ENCODE measurements at regions not wholly inside any gene's neighbourhood (a gene's known extent, or its start where the extent isn't known, plus 50 kb on each side); places are given as distances from the start of the nearest gene placed in this dataset.

DNA sequence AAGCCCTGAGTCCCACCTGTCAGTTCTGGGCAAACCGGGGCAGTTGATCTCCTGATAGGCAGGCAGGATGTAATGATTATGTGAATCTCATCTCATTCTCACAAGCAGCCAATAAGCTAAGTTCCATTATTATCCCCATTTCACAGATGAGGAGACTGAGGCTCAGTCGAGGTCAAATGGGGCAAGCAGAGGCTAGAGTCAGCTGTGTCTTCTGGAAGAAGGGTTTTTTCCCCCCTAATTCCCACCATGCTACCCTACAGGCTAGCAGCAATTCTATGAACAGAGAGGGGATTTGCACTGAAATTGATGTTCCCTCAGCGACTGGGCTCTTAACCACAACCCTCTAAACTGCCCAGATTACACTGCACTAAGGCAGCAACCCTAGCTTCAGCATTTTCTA is 93.8 kb upstream of the MAP1LC3B2 start:
- TF ChIP-seq, protein P1, sequence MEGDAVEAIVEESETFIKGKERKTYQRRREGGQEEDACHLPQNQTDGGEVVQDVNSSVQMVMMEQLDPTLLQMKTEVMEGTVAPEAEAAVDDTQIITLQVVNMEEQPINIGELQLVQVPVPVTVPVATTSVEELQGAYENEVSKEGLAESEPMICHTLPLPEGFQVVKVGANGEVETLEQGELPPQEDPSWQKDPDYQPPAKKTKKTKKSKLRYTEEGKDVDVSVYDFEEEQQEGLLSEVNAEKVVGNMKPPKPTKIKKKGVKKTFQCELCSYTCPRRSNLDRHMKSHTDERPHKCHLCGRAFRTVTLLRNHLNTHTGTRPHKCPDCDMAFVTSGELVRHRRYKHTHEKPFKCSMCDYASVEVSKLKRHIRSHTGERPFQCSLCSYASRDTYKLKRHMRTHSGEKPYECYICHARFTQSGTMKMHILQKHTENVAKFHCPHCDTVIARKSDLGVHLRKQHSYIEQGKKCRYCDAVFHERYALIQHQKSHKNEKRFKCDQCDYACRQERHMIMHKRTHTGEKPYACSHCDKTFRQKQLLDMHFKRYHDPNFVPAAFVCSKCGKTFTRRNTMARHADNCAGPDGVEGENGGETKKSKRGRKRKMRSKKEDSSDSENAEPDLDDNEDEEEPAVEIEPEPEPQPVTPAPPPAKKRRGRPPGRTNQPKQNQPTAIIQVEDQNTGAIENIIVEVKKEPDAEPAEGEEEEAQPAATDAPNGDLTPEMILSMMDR (IDR thresholded peaks at IDR 0.05; ENCODE audit: insufficient read depth, low read depth, low read length, missing control alignments) = no peak
- DNase-seq (ENCODE audit: low read depth) = no peak
- no peak overlapping the region for H3K4me3 ChIP-seq (ENCODE audit: low read length)

- no peak for DNase-seq (ENCODE audit: low read depth)
- no peak overlapping the region for H3K4me3 ChIP-seq (ENCODE audit: low read length)
- TF ChIP-seq, protein P1 (IDR thresholded peaks at IDR 0.05; ENCODE audit: insufficient read depth, low read depth, low read length, missing control alignments) = no peak
Measured at GRCh38 chr12:116465856-116466255, 93.3 kb upstream of the MAP1LC3B2 start.

DNA sequence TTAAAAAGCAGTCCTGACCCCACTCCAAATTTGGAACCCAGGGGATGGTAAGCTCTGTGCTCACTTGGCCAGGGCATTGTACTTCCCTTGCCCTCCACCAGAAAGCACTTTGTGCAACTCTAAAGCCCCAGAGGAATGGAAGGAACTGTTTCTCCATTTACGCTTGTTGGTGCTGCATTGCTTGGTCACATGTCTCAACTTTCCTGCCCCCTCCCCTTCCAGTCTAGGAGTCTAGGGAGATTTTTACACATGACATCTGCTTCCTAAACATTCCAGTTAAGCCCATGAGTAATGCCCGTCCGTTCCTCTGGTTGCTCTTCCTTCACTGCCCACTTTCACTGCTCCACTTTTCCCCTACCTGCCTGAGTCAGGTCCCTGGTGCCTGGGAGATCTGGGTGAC is 92.6 kb upstream of the MAP1LC3B2 start:
- H3K4me3 ChIP-seq (ENCODE audit: low read length) = no peak overlapping the region
- TF ChIP-seq, protein P1 (IDR thresholded peaks at IDR 0.05; ENCODE audit: insufficient read depth, low read depth, low read length, missing control alignments) = no peak
- DNase-seq (ENCODE audit: low read depth) = peak; percentile 21

- TF ChIP-seq, protein P1 (IDR thresholded peaks at IDR 0.05; ENCODE audit: insufficient read depth, low read depth, low read length, missing control alignments) = no peak
- no peak for DNase-seq (ENCODE audit: low read depth)
- no peak overlapping the region for H3K4me3 ChIP-seq (ENCODE audit: low read length)
Measured at GRCh38 chr12:116469344-116469743, 89.8 kb upstream of the MAP1LC3B2 start.

DNA sequence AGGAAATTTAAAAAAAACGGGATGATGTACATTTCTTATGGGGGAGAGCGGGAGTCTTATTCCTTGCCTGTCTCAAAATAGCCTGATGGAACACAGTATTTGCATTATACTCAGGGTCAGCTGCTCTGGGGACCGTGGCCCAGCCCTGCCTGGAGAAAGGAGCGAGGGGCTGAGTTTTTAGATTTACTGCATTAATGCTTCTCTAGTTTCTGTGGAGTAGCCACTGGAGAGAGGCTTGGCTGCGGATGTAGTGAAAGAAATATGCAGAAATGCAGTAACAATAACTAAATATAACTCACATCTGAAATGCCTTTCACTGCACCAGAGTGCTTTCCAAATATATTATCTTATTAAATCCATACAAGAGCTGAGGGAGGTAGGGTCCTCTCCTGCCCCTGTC is 87.6 kb upstream of the MAP1LC3B2 start:
- no peak for DNase-seq (ENCODE audit: low read depth)
- H3K4me3 ChIP-seq (ENCODE audit: low read length) = no peak overlapping the region
- TF ChIP-seq, protein P1 (IDR thresholded peaks at IDR 0.05; ENCODE audit: insufficient read depth, low read depth, low read length, missing control alignments) = no peak

DNA sequence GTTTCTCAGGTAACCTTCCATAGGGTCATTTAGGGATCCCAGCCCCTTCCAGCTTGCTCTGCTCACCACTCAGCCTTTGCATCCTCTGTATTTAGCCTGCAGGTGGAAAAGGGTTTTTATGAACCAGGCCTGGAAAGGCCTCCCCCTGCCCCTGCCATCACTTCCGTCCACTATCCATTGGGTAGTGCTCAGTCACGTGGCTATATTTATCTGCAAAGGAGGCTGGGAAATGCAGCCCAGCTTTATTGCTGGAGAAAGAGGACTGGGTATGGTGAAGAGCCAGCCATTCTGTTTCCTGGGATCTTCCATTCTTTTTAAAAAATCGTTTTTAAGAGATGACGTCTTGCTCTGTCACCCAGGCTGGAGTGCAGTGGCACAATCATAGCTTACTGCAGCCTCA is 87.0 kb upstream of the MAP1LC3B2 start:
- TF ChIP-seq, protein P1 (IDR thresholded peaks at IDR 0.05; ENCODE audit: insufficient read depth, low read depth, low read length, missing control alignments) = no peak
- H3K4me3 ChIP-seq (ENCODE audit: low read length) = no peak overlapping the region

GRCh38 chr12:116473416-116473815 is 85.8 kb upstream of the MAP1LC3B2 start:
- no peak overlapping the region for H3K4me3 ChIP-seq (ENCODE audit: low read length)
- TF ChIP-seq, protein P1 (IDR thresholded peaks at IDR 0.05; ENCODE audit: insufficient read depth, low read depth, low read length, missing control alignments) = no peak
- no peak for DNase-seq (ENCODE audit: low read depth)

More for the DNA sequence above, 87.0 kb upstream of the MAP1LC3B2 start:
- DNase-seq (ENCODE audit: low read depth) = no peak

Measured in epithelial cell of esophagus (primary cell).